HepG2 (cell line): ENCODE measurements at regions not wholly inside any gene's neighbourhood (a gene's known extent, or its start where the extent isn't known, plus 50 kb on each side); places are given as distances from the start of the nearest gene placed in this dataset.

Experiments used
- ATAC-seq: fragments of 200-7000 bp; cut with Tn5 transposase; 3 replicates; pipeline ENCODE4 v1.9.1; 2020; ENCODE audit warnings: mild to moderate bottlenecking, moderate library complexity
- BruUV-seq: library from RNA; stranded (reverse); fragments of 400-500 nt; replicated peaks from 2 replicates; lab custom pipeline; 2021; lab: Mats Ljungman, UMichigan
- CTCF ChIA-PET: fragments of 300-600 bp; formaldehyde crosslinking; extraction: SDS; loops from one replicate; lab custom pipeline; 2021; ENCODE audit warnings: low total read pairs, inconsistent platforms, low intra/inter-chr PET ratio; lab: Yijun Ruan, JAX
- POLR2A ChIA-PET: fragments of 350-600 bp; sonication (Branson Sonifier 250); formaldehyde crosslinking; loops from one replicate; lab custom pipeline; 2020; ENCODE audit warnings: antibody characterized with exemption, inconsistent platforms; lab: Yijun Ruan, JAX
- DNase-seq: peaks from one replicate; pipeline ENCODE4 v3.0.0-alpha.2; 2015; ENCODE audit warnings: low spot score
- FAIRE-seq: peaks from 3 replicates; lab custom pipeline; 2011; peaks lifted over from hg19 to GRCh38; lab: Jason Lieb, UNC
- H2AFZ ChIP-seq: one replicate; pipeline ENCODE4 v1.6.1; 2011; ENCODE audit warnings: low read length, inconsistent platforms
- H3K27ac ChIP-seq: fragments of 300-600 bp; 3 replicates; pipeline ENCODE4 v1.8.0; 2011; ENCODE audit warnings: mixed run types, mild to moderate bottlenecking, mixed read lengths, low read length, inconsistent platforms; ENCODE audit not compliant: insufficient read depth; ENCODE audit errors: extremely low read length
- H3K27me3 ChIP-seq, 2 experiments: fragments of 200-600 bp in 1 of 2; 2 replicates in 1 of 2; 3 replicates in 1 of 2; pipeline versions ENCODE4 v1.6.0 to v1.8.0; 2011; ENCODE audit warnings: low read length in 2 of 2, mild to moderate bottlenecking in 2 of 2, moderate library complexity in 2 of 2, inconsistent platforms in 1 of 2; ENCODE audit not compliant: insufficient read depth in 2 of 2, control insufficient read depth in 1 of 2
- H3K36me3 ChIP-seq, 2 experiments: fragments of 200-600 bp in 1 of 2; replicated peaks in 1 of 2; 2 replicates in 1 of 2; 3 replicates in 1 of 2; pipeline versions ENCODE4 v1.5.1 to v1.8.0; 2011; ENCODE audit warnings: low read length in 2 of 2, inconsistent platforms in 1 of 2; ENCODE audit not compliant: insufficient read depth in 2 of 2, control insufficient read depth in 1 of 2
- H3K4me1 ChIP-seq: 2 replicates; pipeline ENCODE4 v1.5.1; 2012; ENCODE audit warnings: low read length, inconsistent platforms; ENCODE audit not compliant: insufficient read depth
- H3K4me2 ChIP-seq: 2 replicates; pipeline ENCODE4 v1.6.0; 2011; ENCODE audit warnings: low read depth, low read length, inconsistent platforms
- H3K4me3 ChIP-seq, 3 experiments: fragments of 200-600 bp in 1 of 3; sonication (generic), shearing (Covaris generic) in 1 of 3; replicated peaks in 1 of 3; 2 replicates each; pipeline ENCODE4 v1.5.1; 2011 to 2016; ENCODE audit warnings: low read length in 3 of 3, inconsistent platforms in 2 of 3, low read depth in 2 of 3, mild to moderate bottlenecking in 2 of 3, control low read depth in 1 of 3, mixed read lengths in 1 of 3; ENCODE audit not compliant: insufficient read depth in 1 of 3
- H3K79me2 ChIP-seq: one replicate; pipeline ENCODE4 v1.6.1; 2011; ENCODE audit warnings: low read length, inconsistent platforms; ENCODE audit not compliant: insufficient read depth
- H3K9ac ChIP-seq: 2 replicates; pipeline ENCODE4 v1.6.0; 2011; ENCODE audit warnings: mild to moderate bottlenecking, low read depth, low read length, inconsistent platforms; ENCODE audit not compliant: insufficient read depth
- H3K9me3 ChIP-seq: 2 replicates; pipeline ENCODE4 v1.5.1; 2012; ENCODE audit warnings: mild to moderate bottlenecking, low read length
- H4K20me1 ChIP-seq: 2 replicates; pipeline ENCODE4 v1.6.0; 2011; ENCODE audit warnings: inconsistent platforms, mild to moderate bottlenecking, low read length, moderate library complexity; ENCODE audit not compliant: insufficient read depth
- ARNTL ChIP-seq: sonication (generic); formaldehyde crosslinking; IDR thresholded peaks from 2 replicates; pipeline ENCODE4 v1.4.0; 2020; ENCODE audit warnings: mild to moderate bottlenecking, missing genetic modification reagents
- CREM ChIP-seq, 2 experiments: sonication (generic) in 1 of 2; formaldehyde crosslinking in 1 of 2; IDR thresholded peaks; 2 replicates each; pipeline versions ENCODE4 v1.4.0 to v1.6.1; 2016 to 2020; ENCODE audit warnings: antibody characterized with exemption in 1 of 2, mild to moderate bottlenecking in 1 of 2, missing genetic modification reagents in 1 of 2
- FOXK1 ChIP-seq: sonication (generic); formaldehyde crosslinking; IDR thresholded peaks from 2 replicates; pipeline ENCODE4 v1.4.0; 2020; ENCODE audit warnings: low read depth, missing genetic modification reagents, borderline replicate concordance
- HNF4A ChIP-seq: sonication (generic); formaldehyde crosslinking; IDR thresholded peaks from 2 replicates; pipeline ENCODE4 v1.4.0; 2020; ENCODE audit warnings: missing genetic modification reagents
- REL ChIP-seq: sonication (generic); formaldehyde crosslinking; conservative IDR thresholded peaks from 2 replicates; pipeline ENCODE4 v1.8.0; 2022; ENCODE audit warnings: mild to moderate bottlenecking, missing genetic modification reagents, moderate library complexity
- SMARCE1 ChIP-seq: fragments of 450-650 bp; IDR thresholded peaks from 2 replicates; pipeline ENCODE4 v1.6.1; 2017; ENCODE audit warnings: borderline replicate concordance
- SOX5 ChIP-seq: IDR thresholded peaks from 2 replicates; pipeline ENCODE4 v1.6.1; 2016; ENCODE audit warnings: borderline replicate concordance
- SPEN ChIP-seq: sonication (generic); formaldehyde crosslinking; IDR thresholded peaks from 2 replicates; pipeline ENCODE4 v1.5.1; 2020; ENCODE audit warnings: low read depth, mild to moderate bottlenecking, missing genetic modification reagents
- TMF1 ChIP-seq: sonication (generic); formaldehyde crosslinking; IDR thresholded peaks from 2 replicates; pipeline ENCODE4 v1.8.1; 2022; ENCODE audit warnings: low read depth, missing genetic modification reagents
- ZBTB7A ChIP-seq: sonication (generic); formaldehyde crosslinking; IDR thresholded peaks from 2 replicates; pipeline ENCODE4 v1.8.0; 2022; ENCODE audit warnings: mild to moderate bottlenecking, missing genetic modification reagents
- ZNF672 ChIP-seq: sonication (generic); formaldehyde crosslinking; IDR thresholded peaks from 2 replicates; pipeline ENCODE4 v1.8.1; 2022; ENCODE audit warnings: missing genetic modification reagents
- ZNF790 ChIP-seq: sonication (generic); formaldehyde crosslinking; IDR thresholded peaks from 2 replicates; pipeline ENCODE4 v1.8.0; 2022; ENCODE audit warnings: missing genetic modification reagents, mild to moderate bottlenecking, borderline replicate concordance
- WGBS: methylation state at CpG from one replicate; pipeline ENCODE4 v1.1.6; 2017; ENCODE audit warnings: low lambda C conversion rate; 5-methylcytosine and 5-hydroxymethylcytosine counted together
- in situ Hi-C: cut with HindIII; loops from 2 replicates; pipeline ENCODE4 v1.10.0; 2017; ENCODE audit warnings: low pct_unique_long_range_greater_than_20kb; ENCODE audit not compliant: extremely low pct_ligation_motif_present
- intact Hi-C: fragments of 100-400 bp; cut with micrococcal nuclease; formaldehyde crosslinking; loops from one replicate; pipeline ENCODE4 v1.10.0; 2022; ENCODE audit not compliant: unreplicated experiment
- TF ChIP-seq, protein P1 (sequence below): conservative IDR thresholded peaks from 2 replicates; pipeline ENCODE4 v1.6.1; 2018; ENCODE audit warnings: missing genetic modification reagents
- TF ChIP-seq, protein P2 (sequence below): sonication (generic); formaldehyde crosslinking; IDR thresholded peaks from 2 replicates; pipeline ENCODE4 v1.4.0; 2020; ENCODE audit warnings: missing genetic modification reagents

DNA sequence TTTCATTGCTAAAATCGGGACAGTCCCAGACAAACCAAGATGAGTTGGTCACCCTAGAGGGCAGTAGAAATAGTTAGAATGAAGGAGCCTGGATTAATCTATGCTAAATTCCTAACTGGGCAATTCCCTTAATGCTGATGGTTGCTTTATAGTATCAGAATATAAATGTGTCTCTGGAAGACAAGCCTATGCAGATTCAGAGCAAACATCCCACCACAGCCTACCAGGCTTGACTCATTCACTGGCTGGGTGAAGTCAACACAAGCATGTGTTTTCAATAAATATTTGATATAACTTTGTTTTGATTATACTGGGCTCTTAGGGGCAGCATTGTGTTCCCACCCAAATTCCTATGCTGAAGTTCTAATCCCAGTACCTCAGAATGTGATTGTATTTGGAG is 79.3 kb downstream of the RMI1 start (continued):
- TF ChIP-seq, protein P1, sequence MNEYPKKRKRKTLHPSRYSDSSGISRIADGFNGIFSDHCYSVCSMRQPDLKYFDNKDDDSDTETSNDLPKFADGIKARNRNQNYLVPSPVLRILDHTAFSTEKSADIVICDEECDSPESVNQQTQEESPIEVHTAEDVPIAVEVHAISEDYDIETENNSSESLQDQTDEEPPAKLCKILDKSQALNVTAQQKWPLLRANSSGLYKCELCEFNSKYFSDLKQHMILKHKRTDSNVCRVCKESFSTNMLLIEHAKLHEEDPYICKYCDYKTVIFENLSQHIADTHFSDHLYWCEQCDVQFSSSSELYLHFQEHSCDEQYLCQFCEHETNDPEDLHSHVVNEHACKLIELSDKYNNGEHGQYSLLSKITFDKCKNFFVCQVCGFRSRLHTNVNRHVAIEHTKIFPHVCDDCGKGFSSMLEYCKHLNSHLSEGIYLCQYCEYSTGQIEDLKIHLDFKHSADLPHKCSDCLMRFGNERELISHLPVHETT (CRISPR knock-in tag), result no peak
- TF ChIP-seq SMARCE1, result no peak
- TF ChIP-seq, all 625 proteins: peak for 0

DNA sequence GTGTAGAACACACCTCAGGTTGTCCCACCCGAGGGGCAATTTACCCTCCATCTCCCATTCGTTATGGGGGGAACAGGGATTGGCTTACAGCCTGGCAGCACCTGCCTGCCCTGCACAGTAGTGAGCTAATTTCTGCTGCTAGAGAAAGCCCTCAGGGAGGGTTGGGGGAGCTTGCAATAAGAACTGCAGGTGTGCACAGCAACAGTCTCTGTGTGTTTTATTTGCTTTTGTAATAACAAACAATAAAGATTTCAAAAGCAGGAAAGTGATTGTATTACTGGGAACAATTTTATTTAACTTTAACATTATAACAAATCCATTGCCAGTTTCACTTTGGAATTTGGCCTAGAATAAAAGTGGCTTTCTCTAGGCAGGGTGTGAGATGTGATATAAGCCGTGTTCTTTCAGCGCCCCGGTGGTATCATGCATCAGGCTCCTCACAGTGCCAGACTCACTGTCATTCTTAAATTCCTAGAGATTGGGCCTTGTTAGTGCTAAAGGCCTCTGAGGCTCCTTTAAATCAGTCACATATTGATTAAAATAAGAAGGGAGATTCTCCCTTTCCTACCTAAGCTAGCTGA is 81.1 kb downstream of the RMI1 start:
- Histone ChIP-seq H3K4me3 (no peak overlapping the region), H3K9me3 (no peaks in the 10 kb centered on the region), H3K4me1 (no peaks in the 10 kb centered on the region), H3K36me3 (no peaks in the 10 kb centered on the region), H4K20me1 (no peaks in the 10 kb centered on the region), H2AFZ (no peak overlapping the region), H3K79me2 (no peaks in the 10 kb centered on the region), H3K27me3 (peaks cover 0 to 10% of the 10 kb centered on the region in 2 experiments; a peak in 1 of 5 replicates), H3K27ac (no peak overlapping the region), H3K4me2 (no peak overlapping the region), H3K9ac (no peak overlapping the region)
- DNase-seq (no peak), ATAC-seq (no peak), FAIRE-seq (no peak)
- ChIA-PET POLR2A (no interaction called here), CTCF (no interaction called here)
- WGBS, result 33% methylated on average over 4 of the region's 5 CpGs
- no TSS peak for BruUV-seq
- TF ChIP-seq ZNF790 (CRISPR knock-in tag), result no peak
- TF ChIP-seq, protein P2, sequence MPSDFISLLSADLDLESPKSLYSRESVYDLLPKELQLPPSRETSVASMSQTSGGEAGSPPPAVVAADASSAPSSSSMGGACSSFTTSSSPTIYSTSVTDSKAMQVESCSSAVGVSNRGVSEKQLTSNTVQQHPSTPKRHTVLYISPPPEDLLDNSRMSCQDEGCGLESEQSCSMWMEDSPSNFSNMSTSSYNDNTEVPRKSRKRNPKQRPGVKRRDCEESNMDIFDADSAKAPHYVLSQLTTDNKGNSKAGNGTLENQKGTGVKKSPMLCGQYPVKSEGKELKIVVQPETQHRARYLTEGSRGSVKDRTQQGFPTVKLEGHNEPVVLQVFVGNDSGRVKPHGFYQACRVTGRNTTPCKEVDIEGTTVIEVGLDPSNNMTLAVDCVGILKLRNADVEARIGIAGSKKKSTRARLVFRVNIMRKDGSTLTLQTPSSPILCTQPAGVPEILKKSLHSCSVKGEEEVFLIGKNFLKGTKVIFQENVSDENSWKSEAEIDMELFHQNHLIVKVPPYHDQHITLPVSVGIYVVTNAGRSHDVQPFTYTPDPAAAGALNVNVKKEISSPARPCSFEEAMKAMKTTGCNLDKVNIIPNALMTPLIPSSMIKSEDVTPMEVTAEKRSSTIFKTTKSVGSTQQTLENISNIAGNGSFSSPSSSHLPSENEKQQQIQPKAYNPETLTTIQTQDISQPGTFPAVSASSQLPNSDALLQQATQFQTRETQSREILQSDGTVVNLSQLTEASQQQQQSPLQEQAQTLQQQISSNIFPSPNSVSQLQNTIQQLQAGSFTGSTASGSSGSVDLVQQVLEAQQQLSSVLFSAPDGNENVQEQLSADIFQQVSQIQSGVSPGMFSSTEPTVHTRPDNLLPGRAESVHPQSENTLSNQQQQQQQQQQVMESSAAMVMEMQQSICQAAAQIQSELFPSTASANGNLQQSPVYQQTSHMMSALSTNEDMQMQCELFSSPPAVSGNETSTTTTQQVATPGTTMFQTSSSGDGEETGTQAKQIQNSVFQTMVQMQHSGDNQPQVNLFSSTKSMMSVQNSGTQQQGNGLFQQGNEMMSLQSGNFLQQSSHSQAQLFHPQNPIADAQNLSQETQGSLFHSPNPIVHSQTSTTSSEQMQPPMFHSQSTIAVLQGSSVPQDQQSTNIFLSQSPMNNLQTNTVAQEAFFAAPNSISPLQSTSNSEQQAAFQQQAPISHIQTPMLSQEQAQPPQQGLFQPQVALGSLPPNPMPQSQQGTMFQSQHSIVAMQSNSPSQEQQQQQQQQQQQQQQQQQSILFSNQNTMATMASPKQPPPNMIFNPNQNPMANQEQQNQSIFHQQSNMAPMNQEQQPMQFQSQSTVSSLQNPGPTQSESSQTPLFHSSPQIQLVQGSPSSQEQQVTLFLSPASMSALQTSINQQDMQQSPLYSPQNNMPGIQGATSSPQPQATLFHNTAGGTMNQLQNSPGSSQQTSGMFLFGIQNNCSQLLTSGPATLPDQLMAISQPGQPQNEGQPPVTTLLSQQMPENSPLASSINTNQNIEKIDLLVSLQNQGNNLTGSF (CRISPR knock-in tag), result no peak
- no peak for TF ChIP-seq REL (CRISPR knock-in tag)
- TF ChIP-seq SPEN, result no peak
- no peak for TF ChIP-seq ZNF672 (CRISPR knock-in tag)
- no peak for TF ChIP-seq ZBTB7A (CRISPR knock-in tag)
- TF ChIP-seq SOX5 (CRISPR knock-in tag), result no peak
- no peak for TF ChIP-seq HNF4A
- no peak for TF ChIP-seq CREM (IDR thresholded peaks at IDR 0.05)
- TF ChIP-seq CREM (CRISPR knock-in tag; IDR thresholded peaks at IDR 0.05), result no peak
- TF ChIP-seq TMF1 (CRISPR knock-in tag), result no peak
- TF ChIP-seq ARNTL (CRISPR knock-in tag), result no peak
- TF ChIP-seq FOXK1, result no peak
- in situ Hi-C loops, result no loop called here
- intact Hi-C loops, result no loop called here
